ENCODE measurements at regions not wholly inside any gene's neighbourhood (a gene's known extent, or its start where the extent isn't known, plus 50 kb on each side); places are given as distances from the start of the nearest gene placed in this dataset.

DNA sequence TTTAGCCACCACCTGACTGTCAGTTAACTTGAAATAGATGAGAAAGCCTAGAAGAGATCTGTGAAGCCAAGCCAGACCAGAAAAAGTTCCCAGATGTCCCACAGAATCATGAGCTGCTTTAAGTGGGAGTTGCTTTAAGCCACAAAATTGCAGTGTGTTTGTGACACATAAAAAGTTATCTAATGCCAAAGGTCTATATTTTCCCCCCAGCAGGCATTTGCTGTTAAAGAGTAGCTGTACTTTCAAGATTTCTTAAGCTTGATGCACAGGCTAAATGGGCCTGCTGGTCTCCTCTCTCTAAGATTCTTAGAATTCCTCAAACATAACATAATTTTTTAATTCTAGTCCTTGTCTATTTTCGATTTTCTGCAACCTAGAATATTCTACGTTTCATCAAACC, 825.7 kb downstream of the FAM181B start:
- H3K27ac ChIP-seq (ENCODE audit: low read depth, low read length, poor library complexity, severe bottlenecking), result no peak overlapping the region
- H3K9ac ChIP-seq (ENCODE audit: low read length), result no peak overlapping the region
- no peak overlapping the region for H3K4me3 ChIP-seq (ENCODE audit: low read depth, low read length, poor library complexity, severe bottlenecking)
- no peaks in the 10 kb centered on the region for H3F3A ChIP-seq (ENCODE audit: insufficient read depth, low read length)
- no peaks in the 10 kb centered on the region for H3K36me3 ChIP-seq (ENCODE audit: insufficient read depth, low read length)
- no peaks in the 10 kb centered on the region for H3K4me1 ChIP-seq (ENCODE audit: insufficient read depth, low read length, severe bottlenecking)
- TF ChIP-seq, protein P1, sequence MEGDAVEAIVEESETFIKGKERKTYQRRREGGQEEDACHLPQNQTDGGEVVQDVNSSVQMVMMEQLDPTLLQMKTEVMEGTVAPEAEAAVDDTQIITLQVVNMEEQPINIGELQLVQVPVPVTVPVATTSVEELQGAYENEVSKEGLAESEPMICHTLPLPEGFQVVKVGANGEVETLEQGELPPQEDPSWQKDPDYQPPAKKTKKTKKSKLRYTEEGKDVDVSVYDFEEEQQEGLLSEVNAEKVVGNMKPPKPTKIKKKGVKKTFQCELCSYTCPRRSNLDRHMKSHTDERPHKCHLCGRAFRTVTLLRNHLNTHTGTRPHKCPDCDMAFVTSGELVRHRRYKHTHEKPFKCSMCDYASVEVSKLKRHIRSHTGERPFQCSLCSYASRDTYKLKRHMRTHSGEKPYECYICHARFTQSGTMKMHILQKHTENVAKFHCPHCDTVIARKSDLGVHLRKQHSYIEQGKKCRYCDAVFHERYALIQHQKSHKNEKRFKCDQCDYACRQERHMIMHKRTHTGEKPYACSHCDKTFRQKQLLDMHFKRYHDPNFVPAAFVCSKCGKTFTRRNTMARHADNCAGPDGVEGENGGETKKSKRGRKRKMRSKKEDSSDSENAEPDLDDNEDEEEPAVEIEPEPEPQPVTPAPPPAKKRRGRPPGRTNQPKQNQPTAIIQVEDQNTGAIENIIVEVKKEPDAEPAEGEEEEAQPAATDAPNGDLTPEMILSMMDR (IDR thresholded peaks at IDR 0.05; ENCODE audit: low read length), result no peak
- TF ChIP-seq EZH2 (IDR thresholded peaks at IDR 0.05; ENCODE audit: borderline replicate concordance, low read length), result no peak
- H3K79me2 ChIP-seq (ENCODE audit: insufficient read depth, low read length), result no peaks in the 10 kb centered on the region
- H3K4me2 ChIP-seq (ENCODE audit: low read length), result no peak overlapping the region
- H3K27me3 ChIP-seq (ENCODE audit: insufficient read depth, low read length), result no peaks in the 10 kb centered on the region
- no peaks in the 10 kb centered on the region for H3K9me2 ChIP-seq (ENCODE audit: low read depth, low read length)
- H2AFZ ChIP-seq (ENCODE audit: low read length), result no peak overlapping the region
- H3K9me3 ChIP-seq (ENCODE audit: low read length), result no peaks in the 10 kb centered on the region
- H4K20me1 ChIP-seq (ENCODE audit: insufficient read depth, low read length), result no peaks in the 10 kb centered on the region

DNA sequence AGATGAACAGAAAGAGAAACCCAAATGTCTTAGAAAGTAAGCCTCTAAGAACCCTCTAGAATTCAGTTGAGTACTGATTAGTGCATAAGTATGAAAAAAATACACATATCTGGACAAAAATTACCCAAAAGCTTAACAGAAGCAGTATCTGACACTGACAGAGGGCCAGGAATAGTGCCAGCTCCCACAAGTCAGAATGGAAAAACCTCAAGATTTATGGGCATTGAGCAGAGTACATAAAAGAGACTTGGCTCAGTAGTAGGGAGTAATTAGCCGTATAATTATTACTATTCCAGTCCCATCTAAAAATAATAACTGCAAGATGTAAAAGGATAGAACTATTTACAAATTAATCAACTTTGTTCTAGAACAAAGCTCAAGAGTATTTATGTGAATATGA, 834.5 kb downstream of the FAM181B start:
- Histone ChIP-seq H3K36me3 (ENCODE audit: insufficient read depth, low read length) (no peaks in the 10 kb centered on the region), H3K9me3 (ENCODE audit: low read length) (no peaks in the 10 kb centered on the region), H3K9me2 (ENCODE audit: low read depth, low read length) (no peaks in the 10 kb centered on the region), H3K4me1 (ENCODE audit: insufficient read depth, low read length, severe bottlenecking) (no peaks in the 10 kb centered on the region), H2AFZ (ENCODE audit: low read length) (no peak overlapping the region), H3K27me3 (ENCODE audit: insufficient read depth, low read length) (no peaks in the 10 kb centered on the region), H3K9ac (ENCODE audit: low read length) (no peak overlapping the region), H3K4me2 (ENCODE audit: low read length) (no peak overlapping the region), H3K4me3 (ENCODE audit: low read depth, low read length, poor library complexity, severe bottlenecking) (no peak overlapping the region), H4K20me1 (ENCODE audit: insufficient read depth, low read length) (no peaks in the 10 kb centered on the region), H3K79me2 (ENCODE audit: insufficient read depth, low read length) (no peaks in the 10 kb centered on the region), H3K27ac (ENCODE audit: low read depth, low read length, poor library complexity, severe bottlenecking) (no peak overlapping the region), H3F3A (ENCODE audit: insufficient read depth, low read length) (no peaks in the 10 kb centered on the region)
- TF ChIP-seq, protein P1 (IDR thresholded peaks at IDR 0.05; ENCODE audit: low read length), result no peak
- TF ChIP-seq EZH2 (IDR thresholded peaks at IDR 0.05; ENCODE audit: borderline replicate concordance, low read length), result no peak

DNA sequence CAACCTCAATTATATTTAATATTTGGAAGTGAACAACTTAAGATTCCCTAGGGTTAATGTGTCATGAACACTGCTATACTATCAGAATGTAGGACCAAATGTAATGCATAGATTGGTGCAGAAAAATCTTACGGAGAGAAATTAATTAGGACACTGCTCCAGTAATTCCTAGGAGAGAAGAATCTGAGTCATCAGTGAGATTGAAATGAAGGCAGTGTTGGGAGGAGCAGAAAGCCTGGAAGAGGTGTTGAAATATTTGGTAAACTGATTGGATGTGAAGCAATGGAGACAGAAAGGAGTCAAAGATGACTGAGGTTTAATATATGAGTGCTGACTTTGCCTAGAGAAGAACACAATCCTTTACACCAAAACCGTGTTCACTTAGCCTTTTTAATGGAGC, 836.0 kb downstream of the FAM181B start:
- no peaks in the 10 kb centered on the region for H3K9me2 ChIP-seq (ENCODE audit: low read depth, low read length)
- H3K4me3 ChIP-seq (ENCODE audit: low read depth, low read length, poor library complexity, severe bottlenecking), result no peak overlapping the region
- H3K9ac ChIP-seq (ENCODE audit: low read length), result no peak overlapping the region
- TF ChIP-seq, protein P1 (IDR thresholded peaks at IDR 0.05; ENCODE audit: low read length), result no peak
- no peak for TF ChIP-seq EZH2 (IDR thresholded peaks at IDR 0.05; ENCODE audit: borderline replicate concordance, low read length)
- H3K4me2 ChIP-seq (ENCODE audit: low read length), result no peak overlapping the region
- H3K79me2 ChIP-seq (ENCODE audit: insufficient read depth, low read length), result no peaks in the 10 kb centered on the region
- H4K20me1 ChIP-seq (ENCODE audit: insufficient read depth, low read length), result no peaks in the 10 kb centered on the region
- no peak overlapping the region for H2AFZ ChIP-seq (ENCODE audit: low read length)
- no peaks in the 10 kb centered on the region for H3K36me3 ChIP-seq (ENCODE audit: insufficient read depth, low read length)
- no peaks in the 10 kb centered on the region for H3K27me3 ChIP-seq (ENCODE audit: insufficient read depth, low read length)
- H3K27ac ChIP-seq (ENCODE audit: low read depth, low read length, poor library complexity, severe bottlenecking), result no peak overlapping the region
- no peaks in the 10 kb centered on the region for H3K4me1 ChIP-seq (ENCODE audit: insufficient read depth, low read length, severe bottlenecking)
- no peaks in the 10 kb centered on the region for H3F3A ChIP-seq (ENCODE audit: insufficient read depth, low read length)
- no peaks in the 10 kb centered on the region for H3K9me3 ChIP-seq (ENCODE audit: low read length)

Data from OCI-LY1 (cell line).